Activated CD8-positive, alpha-beta memory T cell treated with anti-CD3 and anti-CD28 coated beads for 36 hours (primary cell): ENCODE measurements at regions not wholly inside any gene's neighbourhood (a gene's known extent, or its start where the extent isn't known, plus 50 kb on each side); places are given as distances from the start of the nearest gene placed in this dataset.

Source experiments
- CTCF ChIA-PET: fragments of 350-600 bp; sonication (Branson Sonifier 250); formaldehyde crosslinking; loops from one replicate; lab custom pipeline; 2021; ENCODE audit warnings: antibody characterized with exemption; lab: Charles Lee
- POLR2A ChIA-PET: fragments of 350-600 bp; sonication (Branson Sonifier 250); formaldehyde crosslinking; loops from one replicate; lab custom pipeline; 2021; ENCODE audit warnings: antibody characterized with exemption; lab: Charles Lee

DNA sequence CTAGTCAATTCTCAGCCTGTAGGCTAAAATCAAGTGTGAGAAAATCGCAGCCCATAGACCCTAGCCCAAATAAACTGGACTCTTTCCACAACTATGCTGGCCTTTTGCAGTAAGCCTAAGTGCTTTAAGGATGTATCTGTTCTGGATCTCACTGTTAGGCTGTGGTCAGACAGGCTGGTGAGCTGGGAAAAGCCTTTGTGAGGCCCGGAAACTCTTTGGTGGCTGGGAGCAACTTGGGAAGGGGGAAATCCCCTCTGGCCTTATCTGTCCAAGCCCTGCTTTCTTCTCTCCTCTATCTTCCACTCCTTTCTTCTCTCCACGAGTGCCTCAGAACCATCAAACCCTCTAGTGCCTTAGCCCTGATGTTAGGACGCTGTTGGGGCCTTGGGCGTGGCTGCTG lies 135.4 kb downstream of the LACC1 start:
- POLR2A ChIA-PET = no interaction called here
- CTCF ChIA-PET = no interaction called here

DNA sequence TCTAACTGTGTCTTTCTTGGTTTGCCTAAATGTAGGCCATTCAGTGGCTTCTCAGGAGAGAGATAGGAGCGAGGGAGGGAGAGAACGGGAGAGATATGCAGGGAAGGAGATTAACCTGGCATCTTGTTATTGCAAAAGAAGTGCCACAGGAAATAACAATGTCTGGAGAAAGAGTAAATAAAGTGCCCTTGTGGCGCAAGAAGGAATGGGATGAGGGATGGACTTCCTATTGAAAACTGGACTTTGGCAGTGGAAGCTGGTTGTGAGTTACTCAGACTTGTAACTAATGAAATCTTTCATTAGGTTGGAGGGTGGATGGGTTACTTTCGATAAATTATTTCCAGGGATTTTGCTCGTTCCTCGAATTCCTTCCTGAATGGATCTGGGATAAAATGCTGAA lies 136.1 kb downstream of the LACC1 start:
- CTCF ChIA-PET = no interaction called here
- POLR2A ChIA-PET = no interaction called here

DNA sequence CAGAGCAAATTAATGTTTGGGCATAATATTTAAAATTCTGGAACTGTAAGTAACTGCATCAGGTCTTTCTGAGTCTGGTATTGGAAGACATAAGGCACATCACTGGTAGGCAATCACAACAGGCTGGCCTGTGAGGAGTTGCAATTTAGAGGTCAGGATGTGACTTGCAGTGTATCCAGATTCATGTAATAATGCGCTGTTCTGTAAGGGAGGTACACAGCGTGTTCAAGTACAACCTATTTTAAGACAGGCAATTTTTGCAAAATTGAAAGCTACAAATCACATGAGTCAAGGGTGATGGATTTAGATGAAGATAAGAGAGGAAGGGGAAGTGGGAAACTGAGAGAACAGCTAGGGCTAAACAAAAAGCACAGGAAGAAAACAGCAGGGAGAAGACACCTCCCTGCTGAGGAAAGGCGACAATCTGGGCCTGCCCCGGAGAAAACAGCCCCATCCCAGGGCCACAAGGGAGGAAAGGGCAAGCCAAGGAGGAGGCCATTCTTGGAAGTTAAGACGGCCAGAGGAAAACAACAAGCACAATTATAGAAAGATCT lies 138.1 kb downstream of the LACC1 start:
- CTCF ChIA-PET = interaction anchor here (0.6 kb wide), 1 partner anchor 92 kb away, joined by 3 read pairs; no protein-coding TSS in a partner anchor
- POLR2A ChIA-PET = no interaction called here

DNA sequence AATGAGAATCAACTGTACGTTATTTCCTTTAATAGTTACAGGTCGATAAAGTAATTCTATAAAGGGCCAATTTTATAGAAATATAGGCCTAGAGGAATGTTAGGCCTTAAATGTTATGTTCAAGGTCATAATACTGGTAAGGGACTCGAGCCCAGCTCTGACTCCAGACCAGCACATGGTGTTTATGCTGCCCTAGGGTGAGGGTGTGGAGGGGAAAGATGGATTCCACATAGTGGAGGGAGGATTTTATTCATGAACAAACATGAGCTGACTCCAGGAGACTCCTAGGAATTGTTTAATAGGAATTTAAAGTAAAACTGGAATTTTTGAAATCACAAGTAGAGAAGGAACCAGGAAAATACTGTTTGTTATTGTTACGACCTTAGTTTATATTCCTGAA lies 139.9 kb downstream of the LACC1 start:
- POLR2A ChIA-PET = no interaction called here
- CTCF ChIA-PET = no interaction called here

DNA sequence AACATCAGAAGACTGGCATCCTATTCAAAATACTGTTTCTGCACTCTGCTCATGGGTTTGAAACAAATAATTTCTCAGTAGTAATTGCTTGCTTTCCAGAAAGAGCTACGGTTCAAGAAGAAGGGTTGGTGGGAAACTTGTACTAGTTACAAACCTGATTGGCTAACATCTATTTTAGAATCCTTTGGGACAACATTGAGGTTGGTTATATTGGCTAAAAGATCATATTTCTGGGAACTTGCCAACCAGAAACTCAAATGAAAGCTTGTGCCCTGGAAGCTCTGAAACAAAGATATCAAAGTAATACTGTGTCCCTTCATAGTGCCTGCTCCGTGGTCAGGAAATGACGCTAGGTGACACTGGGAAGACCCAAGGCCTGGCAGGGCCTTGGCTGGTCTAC lies 141.7 kb downstream of the LACC1 start:
- POLR2A ChIA-PET = no interaction called here
- CTCF ChIA-PET = no interaction called here

DNA sequence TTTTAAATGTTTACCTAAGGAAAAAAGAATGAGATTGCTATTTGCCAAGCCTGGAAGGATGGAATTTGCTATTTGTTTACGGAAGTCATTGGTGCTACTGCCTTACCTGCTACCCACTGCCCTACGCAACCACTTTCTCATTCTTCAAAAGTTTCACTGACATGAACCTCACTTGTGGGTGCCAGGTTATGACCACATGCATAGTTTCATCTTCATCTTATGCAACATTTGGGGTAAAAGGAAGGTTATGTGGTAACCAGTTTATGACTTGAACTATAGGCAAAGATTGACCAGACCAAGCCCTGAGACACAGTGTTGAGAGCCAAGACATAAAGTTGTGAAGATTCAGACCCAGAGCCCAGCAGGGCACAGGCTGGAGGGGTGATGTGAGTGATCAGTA lies 142.5 kb downstream of the LACC1 start:
- POLR2A ChIA-PET = no interaction called here
- CTCF ChIA-PET = no interaction called here

DNA sequence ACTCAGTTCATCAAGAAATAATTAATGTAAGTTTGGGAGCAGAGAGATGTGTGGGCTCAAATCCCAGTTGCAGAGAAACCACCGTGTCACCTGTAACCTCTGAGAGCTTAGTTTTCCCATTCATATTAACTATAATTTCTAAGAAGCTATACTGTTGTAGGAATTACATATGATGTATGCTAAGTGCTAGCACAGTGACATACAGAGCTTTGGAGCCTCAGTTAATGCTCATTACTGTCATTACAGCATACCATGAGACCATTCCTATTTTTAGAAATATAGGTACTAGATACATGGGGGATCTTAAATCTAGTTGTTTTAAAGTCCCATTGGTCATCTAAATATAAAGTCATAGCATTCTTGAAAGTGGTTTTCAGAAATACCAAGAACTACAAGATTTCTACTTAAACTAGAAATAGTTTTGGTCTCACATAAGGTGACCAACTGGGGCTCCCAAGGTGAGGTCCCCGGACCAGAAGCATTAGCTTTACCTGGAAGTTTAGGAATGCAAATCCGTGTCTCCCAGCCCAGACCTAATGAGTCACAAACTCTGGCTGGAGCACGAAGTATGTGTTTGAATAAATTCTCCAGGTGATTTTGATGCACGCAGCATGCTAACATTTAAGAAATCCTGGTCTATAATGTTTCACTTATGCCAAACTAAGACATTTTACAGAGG lies 144.6 kb downstream of the LACC1 start:
- ChIA-PET POLR2A (no interaction called here), CTCF (interaction anchor here (0.6 kb wide), 1 partner anchor 48 kb away, joined by 3 read pairs; no protein-coding TSS in a partner anchor)

DNA sequence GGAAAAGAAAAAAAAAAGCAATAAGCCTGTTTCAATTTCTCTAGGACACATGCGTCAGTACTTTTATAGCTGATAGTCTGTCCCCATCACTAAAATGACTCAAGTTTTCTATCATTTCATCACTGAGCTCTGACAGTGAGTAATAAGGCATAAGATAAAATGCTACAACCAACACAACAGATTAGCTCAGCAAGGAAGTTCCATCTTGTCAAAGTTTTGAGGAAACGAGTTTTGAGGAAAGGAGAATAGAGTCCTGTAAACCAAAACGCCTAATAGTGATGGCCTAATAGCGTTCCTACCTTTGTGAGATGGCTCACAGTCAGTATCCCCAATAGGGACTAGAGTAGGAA lies 145.1 kb downstream of the LACC1 start:
- ChIA-PET CTCF (interaction anchor here (0.6 kb wide), 1 partner anchor 47 kb away, joined by 3 read pairs; no protein-coding TSS in a partner anchor), POLR2A (no interaction called here)

DNA sequence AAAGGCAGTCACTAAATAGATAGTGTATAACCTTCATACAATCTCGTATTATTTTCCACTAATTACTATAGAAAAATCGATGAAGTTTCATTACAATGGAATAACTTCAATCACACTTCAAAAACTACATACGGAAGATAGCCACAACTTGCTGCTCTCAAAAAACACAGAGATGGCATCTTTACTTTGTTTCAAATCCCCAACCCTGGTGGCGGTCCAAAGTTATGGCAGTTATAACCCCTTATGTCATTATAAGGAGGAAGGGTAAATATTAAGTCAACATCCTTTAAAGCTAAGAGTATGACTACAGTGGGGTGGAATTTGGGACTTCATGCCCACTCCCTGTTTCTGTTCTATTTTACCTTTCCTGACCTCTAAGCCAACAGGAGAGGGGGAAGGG lies 146.5 kb downstream of the LACC1 start:
- CTCF ChIA-PET = no interaction called here
- POLR2A ChIA-PET = no interaction called here

DNA sequence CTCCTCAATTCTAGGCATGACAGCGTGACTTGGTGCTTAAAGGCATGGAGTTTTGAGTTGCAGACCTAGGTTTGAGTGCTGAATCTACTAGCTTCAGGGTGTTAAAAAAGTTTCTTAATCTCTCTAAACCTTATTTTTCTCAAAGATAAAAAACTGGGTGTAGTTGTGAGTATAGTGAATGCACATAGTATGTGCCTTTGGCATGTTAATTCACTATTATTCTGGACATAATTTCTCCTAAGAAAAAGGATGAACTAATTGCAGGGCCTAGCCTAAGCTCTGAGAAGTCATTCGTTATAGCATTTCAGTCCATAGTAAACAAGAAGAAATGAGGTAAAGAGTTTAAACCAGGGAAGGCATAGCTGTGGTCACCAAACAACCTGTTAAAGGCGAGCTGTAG lies 149.0 kb downstream of the LACC1 start:
- ChIA-PET POLR2A (no interaction called here), CTCF (no interaction called here)

DNA sequence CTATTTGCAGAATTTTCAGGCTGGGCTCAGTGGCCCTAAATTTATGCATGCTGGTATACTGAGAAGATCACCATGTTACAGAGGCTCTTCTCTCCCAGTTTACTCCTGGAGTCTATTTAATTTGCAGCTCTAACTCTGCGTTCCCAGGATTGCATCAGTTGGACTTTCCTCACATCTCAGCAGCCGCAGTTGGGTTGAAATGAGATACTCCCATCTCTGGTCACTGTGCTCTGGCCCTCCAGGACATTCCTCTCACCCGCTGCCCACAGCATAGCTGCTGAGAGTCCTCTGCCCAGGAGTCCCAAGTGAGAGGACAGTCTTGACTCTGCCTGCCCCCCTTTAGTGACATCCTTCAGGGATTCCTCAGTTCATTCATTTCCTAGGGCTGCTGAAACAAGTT lies 150.9 kb downstream of the LACC1 start:
- ChIA-PET CTCF (no interaction called here), POLR2A (no interaction called here)

DNA sequence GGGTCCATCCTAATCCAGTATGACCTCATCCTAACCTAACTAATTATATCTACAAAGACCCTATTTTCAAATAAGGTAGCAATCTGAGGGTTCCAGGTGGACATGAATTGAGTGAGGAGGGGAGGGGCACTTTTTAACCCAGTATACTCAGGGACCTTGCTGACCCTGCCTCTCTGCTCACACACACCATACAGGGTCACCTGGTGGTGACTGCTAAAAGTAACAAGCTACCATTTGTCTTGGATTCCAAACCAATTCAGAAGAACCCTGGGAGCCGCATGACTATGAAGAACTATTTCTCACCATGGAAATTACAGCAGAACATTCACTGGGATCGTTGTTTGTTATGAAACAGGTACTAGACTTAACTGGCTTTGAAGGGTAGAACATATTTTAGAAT lies 151.9 kb downstream of the LACC1 start:
- ChIA-PET CTCF (no interaction called here), POLR2A (no interaction called here)

DNA sequence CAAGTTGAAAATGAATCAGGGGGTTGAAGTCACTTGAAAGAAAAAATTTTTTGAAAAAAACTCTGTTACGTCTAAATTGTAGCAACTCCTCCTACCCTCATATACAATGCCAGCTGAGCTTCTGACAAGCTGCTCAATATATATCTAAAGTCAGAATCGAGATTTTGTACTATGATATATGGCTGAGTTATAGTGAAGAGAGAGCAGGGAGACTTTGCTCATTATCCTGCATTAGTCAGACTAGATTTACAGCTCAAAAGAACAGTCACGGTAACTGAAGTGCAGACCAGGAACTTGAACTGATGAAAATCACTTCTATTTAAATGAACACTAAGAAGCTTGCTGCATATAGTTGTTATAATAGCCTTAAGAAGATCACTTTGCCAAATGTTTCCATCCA lies 153.1 kb downstream of the LACC1 start:
- ChIA-PET POLR2A (no interaction called here), CTCF (no interaction called here)

DNA sequence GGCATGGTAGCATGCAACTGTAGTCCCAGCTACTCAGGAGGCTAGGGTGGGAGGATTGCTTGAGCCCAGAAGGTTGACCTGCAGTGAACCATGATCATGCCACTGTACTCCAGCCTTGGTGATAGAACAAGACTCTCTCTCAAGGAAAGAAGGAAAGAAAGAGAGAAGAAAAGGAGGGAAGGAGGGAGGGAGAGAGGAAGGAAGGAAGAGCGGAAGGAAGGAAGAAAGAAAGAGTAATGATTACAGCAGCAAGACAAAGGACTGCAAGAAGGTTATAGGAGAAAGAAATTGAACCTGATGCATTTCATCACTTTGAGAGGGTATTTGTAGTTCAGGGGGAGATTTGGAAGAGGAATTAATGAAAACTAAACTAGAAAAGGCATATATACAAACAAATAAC lies 155.7 kb downstream of the LACC1 start:
- POLR2A ChIA-PET = no interaction called here
- CTCF ChIA-PET = no interaction called here

DNA sequence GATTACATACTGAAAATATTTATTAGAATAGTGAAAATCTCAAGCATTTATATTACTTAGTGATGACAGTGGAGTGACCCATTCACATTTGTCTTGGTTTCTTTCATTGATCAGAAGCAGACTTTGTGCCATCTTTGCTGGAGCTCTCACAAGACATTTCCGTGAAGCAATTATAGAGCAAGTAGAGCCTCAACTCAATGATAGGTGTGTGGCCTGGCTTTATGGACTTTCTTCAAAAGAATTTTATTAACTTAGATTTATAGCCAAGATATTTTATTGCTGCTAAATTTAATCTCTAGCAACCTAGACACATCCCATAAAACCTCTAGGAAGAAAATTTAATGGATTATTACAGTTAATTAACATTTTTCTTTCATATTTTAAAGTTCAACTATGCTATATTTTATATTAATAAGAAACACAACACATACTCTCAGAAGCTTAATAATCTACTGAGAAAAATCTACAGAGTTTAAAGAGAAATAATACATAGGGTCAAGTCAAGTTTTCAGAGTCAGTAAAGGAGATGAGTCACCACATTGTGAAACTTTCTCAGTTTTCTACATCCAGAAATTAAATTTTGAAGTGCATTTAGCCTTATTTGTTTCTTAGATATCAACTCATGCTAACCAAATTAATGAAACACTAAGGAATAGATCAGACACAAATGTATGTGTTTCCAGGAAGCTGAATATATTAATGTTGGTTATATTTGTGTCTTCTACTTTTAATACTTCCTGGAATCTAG lies 160.5 kb downstream of the LACC1 start:
- POLR2A ChIA-PET = no interaction called here
- CTCF ChIA-PET = no interaction called here

DNA sequence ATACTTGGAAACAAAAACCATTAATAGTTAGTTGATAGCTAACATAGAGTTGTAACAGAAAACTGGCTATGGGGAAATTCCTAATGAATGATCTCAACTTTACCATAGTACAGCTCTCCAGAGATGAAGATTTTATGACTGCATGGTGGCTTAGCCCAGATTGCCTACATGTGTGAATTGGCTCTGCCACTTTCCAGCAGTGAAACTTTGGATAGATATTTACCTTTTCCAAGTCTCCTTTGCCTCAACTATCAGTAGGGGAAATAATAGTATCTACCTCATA lies 161.1 kb downstream of the LACC1 start:
- ChIA-PET POLR2A (no interaction called here), CTCF (no interaction called here)

DNA sequence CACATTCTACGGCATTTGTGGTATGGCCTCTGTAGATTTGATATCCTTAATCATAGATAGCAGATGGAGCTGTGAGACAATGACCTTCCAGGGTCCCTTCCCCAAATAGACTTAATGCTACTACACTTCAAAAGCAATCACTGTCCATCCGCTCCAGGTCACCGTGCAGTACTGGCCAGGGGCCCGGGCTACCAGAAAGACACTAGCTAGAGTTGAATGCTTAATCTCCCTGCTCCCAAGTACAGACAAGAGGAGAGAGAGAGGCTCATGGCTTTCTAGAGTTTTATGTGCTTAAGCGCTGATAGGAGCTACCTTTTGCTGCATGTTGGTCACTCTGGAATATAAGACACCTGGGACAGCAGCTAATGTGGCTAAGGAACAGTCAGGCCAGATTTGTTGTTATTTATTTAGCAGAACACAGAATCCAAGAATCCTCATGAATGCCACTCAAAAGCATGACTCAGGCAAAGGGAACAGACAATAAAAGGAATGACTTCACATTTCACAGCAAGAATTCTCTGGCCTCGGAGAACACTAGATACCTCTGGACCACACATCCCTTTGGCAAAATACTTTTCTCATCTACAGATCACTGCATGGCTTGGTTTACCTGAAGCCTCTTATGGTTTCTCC lies 165.0 kb downstream of the LACC1 start:
- CTCF ChIA-PET = no interaction called here
- POLR2A ChIA-PET = no interaction called here

DNA sequence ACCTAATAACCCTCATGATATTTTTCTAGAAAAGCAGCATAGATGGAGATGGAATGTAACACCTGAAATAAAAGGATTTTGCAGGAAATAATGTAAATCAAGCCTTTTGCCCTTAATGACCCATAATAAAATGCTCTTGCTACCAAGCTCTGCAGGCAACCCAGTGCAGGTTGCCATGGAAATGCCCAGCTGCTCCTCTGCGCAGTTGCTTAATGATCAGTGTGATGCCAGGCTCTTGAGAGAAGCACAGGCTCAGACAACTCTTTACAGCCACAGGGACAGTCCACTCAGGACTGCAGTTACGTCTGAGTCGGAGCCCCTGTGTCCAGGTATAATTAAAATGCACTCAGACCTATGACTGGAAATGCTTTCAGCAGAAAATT lies 165.5 kb downstream of the LACC1 start:
- ChIA-PET POLR2A (no interaction called here), CTCF (no interaction called here)

DNA sequence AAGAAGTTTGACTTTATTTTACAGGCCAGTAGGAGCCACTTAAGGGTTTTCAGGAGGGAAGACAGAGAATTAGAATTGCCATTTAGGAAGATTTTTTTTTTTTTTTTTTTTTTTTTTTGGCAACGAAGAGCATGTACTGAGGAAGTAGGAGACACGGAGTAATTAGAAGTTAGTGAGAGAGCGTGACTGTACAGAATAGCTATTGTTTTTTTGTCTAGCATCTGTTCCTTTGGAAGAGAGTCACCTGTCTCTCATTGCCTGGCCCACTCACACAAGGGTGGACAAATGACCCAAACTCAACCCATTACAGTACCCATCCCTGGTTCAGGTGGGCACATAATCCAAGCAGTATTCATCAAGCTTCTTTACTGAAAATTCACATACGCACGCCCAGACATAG lies 166.7 kb downstream of the LACC1 start:
- POLR2A ChIA-PET = no interaction called here
- CTCF ChIA-PET = interaction anchor here (1.0 kb wide), 1 partner anchor 391 kb away, joined by 3 read pairs; no protein-coding TSS in a partner anchor

DNA sequence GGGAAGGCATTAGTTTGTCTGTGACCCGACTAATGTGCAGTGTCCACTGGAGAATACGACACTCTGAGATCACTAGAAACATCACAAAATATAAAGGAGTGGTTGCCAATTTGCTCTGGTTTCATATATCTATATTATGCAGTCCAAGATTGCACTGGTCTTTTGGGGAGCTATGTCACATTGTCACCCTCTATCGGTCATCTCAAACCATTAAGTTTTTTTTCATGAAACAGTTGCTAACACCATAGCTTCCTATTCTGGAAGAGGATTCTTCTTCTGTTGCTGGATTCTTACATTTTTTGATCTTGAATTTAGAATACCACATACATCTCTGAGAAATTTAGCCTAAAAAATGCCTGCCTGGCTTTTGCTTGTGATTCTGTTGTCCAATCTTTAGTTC lies 168.6 kb downstream of the LACC1 start:
- ChIA-PET POLR2A (no interaction called here), CTCF (no interaction called here)
